ENCODE measurements at regions not wholly inside any gene's neighbourhood (a gene's known extent, or its start where the extent isn't known, plus 50 kb on each side); places are given as distances from the start of the nearest gene placed in this dataset.

- TF ChIP-seq GABPA (IDR thresholded peaks at IDR 0.05; ENCODE audit: low read depth), result no peak
- TF ChIP-seq, protein P1, sequence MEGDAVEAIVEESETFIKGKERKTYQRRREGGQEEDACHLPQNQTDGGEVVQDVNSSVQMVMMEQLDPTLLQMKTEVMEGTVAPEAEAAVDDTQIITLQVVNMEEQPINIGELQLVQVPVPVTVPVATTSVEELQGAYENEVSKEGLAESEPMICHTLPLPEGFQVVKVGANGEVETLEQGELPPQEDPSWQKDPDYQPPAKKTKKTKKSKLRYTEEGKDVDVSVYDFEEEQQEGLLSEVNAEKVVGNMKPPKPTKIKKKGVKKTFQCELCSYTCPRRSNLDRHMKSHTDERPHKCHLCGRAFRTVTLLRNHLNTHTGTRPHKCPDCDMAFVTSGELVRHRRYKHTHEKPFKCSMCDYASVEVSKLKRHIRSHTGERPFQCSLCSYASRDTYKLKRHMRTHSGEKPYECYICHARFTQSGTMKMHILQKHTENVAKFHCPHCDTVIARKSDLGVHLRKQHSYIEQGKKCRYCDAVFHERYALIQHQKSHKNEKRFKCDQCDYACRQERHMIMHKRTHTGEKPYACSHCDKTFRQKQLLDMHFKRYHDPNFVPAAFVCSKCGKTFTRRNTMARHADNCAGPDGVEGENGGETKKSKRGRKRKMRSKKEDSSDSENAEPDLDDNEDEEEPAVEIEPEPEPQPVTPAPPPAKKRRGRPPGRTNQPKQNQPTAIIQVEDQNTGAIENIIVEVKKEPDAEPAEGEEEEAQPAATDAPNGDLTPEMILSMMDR (IDR thresholded peaks at IDR 0.05; ENCODE audit: insufficient read depth, low read length), result no peak
- TF ChIP-seq POLR2AphosphoS5 (IDR thresholded peaks at IDR 0.05; ENCODE audit: low read depth), result no peak
- TF ChIP-seq REST (IDR thresholded peaks at IDR 0.05; ENCODE audit: insufficient replicate concordance, low read depth), result no peak
- no peak for TF ChIP-seq SPI1 (IDR thresholded peaks at IDR 0.05; ENCODE audit: borderline replicate concordance, low read depth)
Observed at GRCh38 chr2:147631294-147631693, 213.5 kb upstream of the ACVR2A start.

All from HL-60 (cell line).